Left ventricle myocardium inferior (tissue), 1 donor: ENCODE measurements at regions not wholly inside any gene's neighbourhood (a gene's known extent, or its start where the extent isn't known, plus 50 kb on each side); places are given as distances from the start of the nearest gene placed in this dataset.

Source experiments
- DNase-seq: peaks from one replicate; pipeline ENCODE4 v3.0.0-alpha.2; 2020
- H3K27ac ChIP-seq: fragments of 200-600 bp; replicated peaks from 2 replicates; pipeline ENCODE4 v1.8.0; 2021
- H3K27me3 ChIP-seq: fragments of 200-600 bp; 2 replicates; pipeline ENCODE4 v1.8.0; 2021; ENCODE audit warnings: low read depth
- H3K36me3 ChIP-seq: fragments of 200-600 bp; 2 replicates; pipeline ENCODE4 v1.8.0; 2021
- H3K4me1 ChIP-seq: fragments of 200-600 bp; 2 replicates; pipeline ENCODE4 v1.8.0; 2021
- H3K4me3 ChIP-seq: fragments of 200-600 bp; 2 replicates; pipeline ENCODE4 v1.8.0; 2021; ENCODE audit warnings: mild to moderate bottlenecking, moderate library complexity
- H3K9me3 ChIP-seq: fragments of 200-600 bp; replicated peaks from 2 replicates; pipeline ENCODE4 v1.8.0; 2021
- CTCF ChIP-seq: fragments of 200-600 bp; IDR thresholded peaks from 2 replicates; pipeline ENCODE4 v1.8.0; 2021; ENCODE audit warnings: antibody characterized with exemption, mild to moderate bottlenecking, borderline replicate concordance
- intact Hi-C: fragments of 100-400 bp; cut with micrococcal nuclease; formaldehyde crosslinking; loops from one replicate; pipeline ENCODE4 v1.11.0; 2022
- donor health status: DM: no; HTN: yes; CAD: no; lungs with severe emphysema.

GRCh38 chr7:156148995-156149394, 336.7 kb upstream of the SHH start:
- no peak for DNase-seq
- H3K27ac ChIP-seq = no peak overlapping the region
- no peaks in the 10 kb centered on the region for H3K9me3 ChIP-seq
- TF ChIP-seq CTCF = no peak
- H3K36me3 ChIP-seq = no peaks in the 10 kb centered on the region
- no peak overlapping the region for H3K4me3 ChIP-seq
- H3K27me3 ChIP-seq = peaks cover 75% of the 10 kb centered on the region
- intact Hi-C loops = no loop called here
- no peaks in the 10 kb centered on the region for H3K4me1 ChIP-seq

GRCh38 chr7:156148547-156148946, 336.3 kb upstream of the SHH start:
- no peak for DNase-seq
- H3K9me3 ChIP-seq = no peaks in the 10 kb centered on the region
- peaks cover 76% of the 10 kb centered on the region for H3K27me3 ChIP-seq
- no peaks in the 10 kb centered on the region for H3K4me1 ChIP-seq
- no peaks in the 10 kb centered on the region for H3K36me3 ChIP-seq
- H3K27ac ChIP-seq = no peak overlapping the region
- H3K4me3 ChIP-seq = no peak overlapping the region
- intact Hi-C loops = no loop called here
- TF ChIP-seq CTCF = no peak

GRCh38 chr7:156147756-156148504, 335.7 kb upstream of the SHH start:
- H3K27me3 ChIP-seq = peaks cover 76% of the 10 kb centered on the region
- DNase-seq = no peak
- H3K27ac ChIP-seq = no peak overlapping the region
- no peak for TF ChIP-seq CTCF
- no peaks in the 10 kb centered on the region for H3K9me3 ChIP-seq
- intact Hi-C loops = no loop called here
- no peaks in the 10 kb centered on the region for H3K36me3 ChIP-seq
- H3K4me1 ChIP-seq = no peaks in the 10 kb centered on the region
- H3K4me3 ChIP-seq = no peak overlapping the region

- DNase-seq = no peak
- H3K9me3 ChIP-seq = no peaks in the 10 kb centered on the region
- peaks cover 70% of the 10 kb centered on the region for H3K27me3 ChIP-seq
- intact Hi-C loops = no loop called here
- H3K36me3 ChIP-seq = no peaks in the 10 kb centered on the region
- H3K27ac ChIP-seq = no peak overlapping the region
- no peaks in the 10 kb centered on the region for H3K4me1 ChIP-seq
- no peak for TF ChIP-seq CTCF
- H3K4me3 ChIP-seq = no peak overlapping the region
Observed at GRCh38 chr7:156147104-156147503, 334.8 kb upstream of the SHH start.

GRCh38 chr7:156145996-156146395, 333.7 kb upstream of the SHH start:
- no peaks in the 10 kb centered on the region for H3K9me3 ChIP-seq
- H3K4me1 ChIP-seq = no peaks in the 10 kb centered on the region
- H3K27me3 ChIP-seq = peaks cover 64% of the 10 kb centered on the region
- no peak overlapping the region for H3K27ac ChIP-seq
- H3K4me3 ChIP-seq = no peak overlapping the region
- DNase-seq = no peak
- TF ChIP-seq CTCF = no peak
- intact Hi-C loops = no loop called here
- H3K36me3 ChIP-seq = no peaks in the 10 kb centered on the region
